RPMI7951 (cell line): ENCODE measurements at regions not wholly inside any gene's neighbourhood (a gene's known extent, or its start where the extent isn't known, plus 50 kb on each side); places are given as distances from the start of the nearest gene placed in this dataset.

Experiments used
- DNase-seq: peaks from one replicate; pipeline ENCODE4 v3.0.0-alpha.2; 2012; ENCODE audit warnings: low read depth

DNA sequence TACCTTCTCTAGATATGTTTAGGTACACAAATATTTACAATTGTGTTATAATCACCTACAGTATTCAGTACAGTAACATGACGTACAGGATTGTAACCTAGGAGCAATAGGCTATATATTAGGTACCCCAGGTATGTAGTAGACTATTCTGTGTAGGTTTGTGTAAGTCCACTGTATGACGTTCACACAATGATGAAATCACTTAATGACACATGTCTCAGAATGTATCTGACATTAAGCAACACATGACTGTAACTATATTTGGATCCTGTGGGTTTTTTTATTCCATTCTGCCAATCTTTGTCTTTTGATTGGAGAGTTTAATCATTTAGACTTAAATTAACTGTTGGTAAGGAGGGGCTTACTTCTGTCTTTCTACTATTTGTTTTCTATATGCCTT lies 52.1 kb downstream of the STYXL2 start:
- no peak for DNase-seq

DNA sequence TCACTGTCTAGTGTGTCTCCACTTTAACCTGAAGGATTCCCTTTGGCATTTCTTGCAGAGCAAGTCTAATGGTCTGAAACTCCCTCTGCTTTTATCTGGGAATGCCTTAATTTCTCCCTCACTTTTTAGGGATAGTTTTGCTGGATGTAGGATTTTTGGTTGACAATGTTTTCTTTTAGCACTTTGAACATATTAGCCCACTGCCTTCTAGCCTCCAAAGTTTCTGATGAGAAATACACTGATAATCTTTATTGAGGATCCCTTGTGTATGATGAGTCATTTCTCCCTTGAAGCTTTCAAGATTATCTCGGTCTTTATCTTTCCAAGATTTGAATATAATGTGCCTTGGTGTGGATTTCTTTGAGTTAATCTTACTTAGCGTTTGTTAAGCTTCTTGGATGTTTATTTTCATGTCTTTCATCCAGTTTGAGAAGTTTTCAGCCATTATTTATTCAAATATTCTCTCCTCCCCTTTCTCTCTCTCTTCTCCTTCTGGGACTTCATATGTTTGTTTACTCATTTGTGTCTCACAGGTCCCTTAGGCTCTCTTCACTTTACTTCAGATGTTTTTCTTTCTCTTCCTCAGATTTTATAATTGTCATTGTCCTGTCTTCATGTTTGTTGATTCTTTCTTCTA lies 53.1 kb downstream of the STYXL2 start:
- DNase-seq, result peak; percentile 24

DNA sequence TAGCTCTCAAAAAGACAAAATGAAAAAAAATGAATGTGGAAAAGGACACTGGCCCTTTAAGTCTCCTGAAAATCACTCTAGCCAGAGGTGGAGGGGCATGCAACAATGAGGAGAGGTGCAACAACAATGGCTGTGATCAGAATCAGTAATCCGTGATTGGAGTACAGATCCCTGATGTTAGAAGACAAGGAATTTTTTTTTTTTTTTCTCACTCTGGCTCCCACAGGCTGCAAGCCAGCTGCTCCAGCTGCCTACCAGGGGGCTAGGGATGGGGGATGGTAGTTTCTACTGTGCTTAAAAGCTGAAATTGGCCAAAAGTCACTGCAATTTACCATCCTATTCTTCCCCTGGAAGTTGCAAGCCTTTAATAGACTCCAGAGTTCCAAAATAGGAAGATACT lies 54.5 kb downstream of the STYXL2 start:
- DNase-seq, result no peak

DNA sequence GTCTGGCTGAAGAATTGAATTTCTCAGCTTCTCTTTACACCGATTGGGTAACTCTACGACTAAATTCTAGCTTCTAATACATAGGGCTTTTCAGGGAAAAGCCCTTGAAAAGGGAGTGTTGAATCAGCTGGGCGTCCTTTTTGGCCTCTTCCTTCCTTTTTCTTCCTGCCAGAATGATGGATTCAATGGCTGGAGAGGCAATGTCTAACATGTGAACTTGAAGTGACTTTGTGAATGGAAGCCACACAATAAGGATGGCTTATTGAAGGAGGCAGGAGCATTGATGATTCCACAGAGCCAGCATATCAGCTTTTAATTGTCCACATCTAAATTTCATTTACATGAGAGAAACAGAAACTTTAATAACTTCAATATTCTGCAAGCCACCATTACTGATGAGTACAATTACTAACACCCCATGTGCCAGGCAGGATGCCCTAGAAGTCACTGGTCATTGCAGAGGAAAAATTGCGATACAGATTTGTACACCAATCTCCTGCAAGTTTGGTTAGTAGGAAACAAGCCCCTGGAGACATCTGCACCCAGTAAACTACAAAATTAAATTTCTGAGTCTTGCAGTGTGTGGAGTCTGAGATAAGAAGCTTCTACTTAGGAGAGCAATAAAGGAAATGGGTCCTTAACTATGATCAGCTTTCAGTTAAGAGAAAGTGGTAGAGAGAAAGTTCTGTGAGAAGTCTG lies 56.1 kb downstream of the STYXL2 start:
- DNase-seq, result no peak

DNA sequence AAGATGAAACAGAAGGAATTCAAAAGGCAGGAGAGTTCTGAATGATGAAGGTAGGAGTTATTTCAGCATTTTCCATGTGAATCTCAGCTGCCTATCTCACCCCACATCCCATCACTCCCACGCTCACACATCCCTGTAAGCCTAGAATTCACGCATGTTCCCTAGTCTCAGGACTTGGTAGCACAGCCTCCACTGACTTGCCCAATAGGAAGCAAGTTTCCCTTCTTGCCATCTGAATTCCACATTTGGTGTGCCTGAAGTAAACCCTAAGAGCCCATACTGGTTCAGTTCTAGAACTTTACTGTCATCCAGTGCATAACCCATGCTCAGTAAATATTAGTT lies 56.6 kb downstream of the STYXL2 start:
- DNase-seq, result no peak

DNA sequence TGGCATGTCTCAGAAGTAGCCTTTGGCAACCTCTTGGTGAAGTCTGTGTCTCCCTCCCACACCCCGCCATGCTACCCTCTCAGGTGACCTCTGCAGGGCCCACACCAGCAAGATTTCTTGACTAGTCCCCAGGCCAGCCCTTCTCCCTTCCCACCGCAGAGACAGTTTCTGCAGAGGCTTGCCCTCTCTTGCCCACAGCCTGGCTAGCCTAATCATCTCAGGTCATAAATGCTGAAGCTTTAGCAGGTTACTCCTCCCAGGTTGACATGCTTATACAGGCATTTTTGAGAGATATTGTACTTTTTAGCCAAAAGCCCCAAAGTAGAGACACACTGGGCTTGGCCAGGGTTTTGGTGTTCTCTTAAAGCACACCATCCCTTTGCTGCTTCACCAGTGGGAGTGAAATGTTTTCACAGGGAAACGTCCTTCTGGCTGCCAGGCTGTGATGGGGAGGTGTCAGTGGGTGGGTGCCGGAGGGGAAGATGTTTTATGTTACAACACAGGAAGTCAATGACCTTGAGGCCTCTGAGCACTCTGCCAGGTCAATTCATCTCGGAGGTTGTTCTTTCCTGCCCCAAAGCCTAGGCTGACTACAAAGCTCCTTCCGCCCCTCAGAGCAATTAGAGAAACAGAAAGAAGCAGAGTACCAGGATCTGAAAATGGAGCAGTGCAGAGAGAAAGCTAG lies 58.5 kb downstream of the STYXL2 start:
- no peak for DNase-seq

DNA sequence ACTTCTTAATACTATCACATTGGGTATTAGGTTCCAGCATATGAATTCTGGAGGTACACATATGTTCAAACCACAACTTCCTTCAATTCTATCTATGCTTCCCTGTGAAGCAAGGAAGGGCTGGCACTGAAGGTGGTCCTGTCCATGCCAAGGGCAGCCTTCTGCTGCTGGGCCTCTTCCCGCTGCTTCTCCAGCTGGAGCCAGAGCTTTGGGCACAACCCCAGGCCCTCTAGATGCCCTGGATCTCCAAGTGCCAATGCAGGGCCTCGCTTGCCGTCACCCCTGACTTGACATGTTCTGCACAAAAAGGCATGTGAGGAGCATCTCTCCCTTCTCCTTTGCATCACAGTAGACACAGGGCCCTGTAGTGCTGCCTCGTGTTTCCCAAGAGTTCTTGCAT lies 62.6 kb downstream of the STYXL2 start:
- no peak for DNase-seq

DNA sequence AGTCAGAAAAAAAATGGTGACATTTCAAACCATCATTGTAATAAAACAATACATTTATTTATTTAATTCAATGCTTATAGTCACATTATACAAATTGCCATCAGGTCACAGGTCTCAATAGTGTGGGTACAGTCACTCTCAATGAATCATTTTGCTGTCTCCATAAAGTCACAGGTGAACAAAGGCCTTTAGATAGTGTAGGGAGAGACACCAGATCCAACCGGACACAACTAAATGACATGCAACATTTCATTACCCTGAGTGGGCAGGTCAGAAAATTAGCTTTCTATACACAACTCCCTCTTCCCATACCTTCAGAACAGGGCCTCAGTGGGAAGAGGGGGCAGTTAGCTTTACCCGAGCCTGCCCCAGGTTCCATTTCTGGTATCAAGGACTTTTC lies 63.2 kb downstream of the STYXL2 start:
- no peak for DNase-seq

DNA sequence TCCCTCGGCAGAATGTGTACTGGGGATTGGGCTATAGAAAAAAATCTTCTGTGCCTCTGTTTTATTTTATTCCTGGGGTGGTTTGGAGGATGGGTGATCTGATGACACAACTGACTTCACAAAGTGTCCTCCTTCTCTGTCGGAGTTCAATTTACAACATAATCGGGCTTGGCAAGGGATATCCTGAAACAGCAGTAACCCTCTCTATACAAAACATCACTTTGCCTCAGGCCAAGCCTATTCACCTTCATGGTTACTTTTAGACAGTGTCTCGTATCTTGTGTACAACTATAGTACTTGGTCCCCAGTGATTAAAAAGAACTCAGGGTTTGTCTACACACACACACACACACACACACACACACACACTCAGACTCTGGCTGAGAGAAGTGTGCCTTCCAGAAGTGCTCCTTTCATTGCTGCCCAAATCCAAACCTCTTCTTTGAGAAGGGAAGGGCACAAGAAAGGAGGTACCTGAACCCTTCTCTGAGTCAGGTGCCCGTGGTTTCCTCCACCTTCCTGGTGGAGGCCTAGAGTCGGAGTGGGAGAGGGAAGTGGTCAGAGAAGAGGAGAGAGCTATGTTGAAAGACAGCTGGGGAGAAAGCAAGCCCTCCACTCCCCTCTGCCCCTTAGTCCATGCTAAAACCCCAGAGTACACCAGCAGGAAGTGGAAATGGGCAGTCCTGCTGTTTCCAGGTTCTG lies 62.4 kb upstream of the POU2F1 start:
- DNase-seq, result no peak

DNA sequence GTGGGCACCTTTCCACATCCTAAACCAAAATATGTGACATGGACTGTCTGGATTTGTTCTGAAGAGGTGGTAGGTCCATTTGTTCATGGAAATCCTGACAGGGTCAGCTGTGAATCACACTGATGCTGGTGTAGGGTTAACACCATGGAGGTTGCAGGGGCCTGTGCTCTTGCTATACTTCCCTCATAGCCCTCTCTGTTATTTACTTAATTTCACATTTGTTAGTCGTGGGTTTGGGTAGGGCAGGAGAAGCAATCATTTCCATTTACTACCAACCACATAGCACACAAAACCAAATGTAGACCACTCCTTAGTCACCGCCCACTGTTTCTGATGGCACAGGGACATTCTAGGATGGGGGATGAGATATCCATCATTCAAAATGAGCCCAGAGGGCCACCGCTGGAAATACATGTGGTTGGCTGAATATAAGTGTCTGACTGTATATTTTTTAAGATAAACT lies 61.8 kb upstream of the POU2F1 start:
- no peak for DNase-seq

DNA sequence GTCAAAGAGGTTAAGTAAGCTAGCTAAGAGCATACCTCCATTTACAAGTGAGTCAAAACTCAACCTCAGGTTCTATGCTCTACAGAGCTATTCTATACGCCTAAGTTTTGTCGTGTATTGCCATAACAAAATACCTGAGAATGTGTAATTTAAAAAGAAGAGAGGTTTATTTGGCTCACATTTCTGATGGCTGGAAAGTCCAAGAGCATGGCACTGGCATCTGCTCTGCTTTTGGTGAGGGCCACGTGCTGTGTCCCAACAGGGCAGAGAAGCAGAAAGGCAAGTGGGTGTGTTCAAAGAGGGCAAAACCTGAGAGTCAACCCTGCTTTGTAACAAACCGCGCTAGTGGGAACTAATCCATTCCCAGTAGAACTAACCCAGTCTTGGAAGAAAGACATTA lies 60.9 kb upstream of the POU2F1 start:
- no peak for DNase-seq

DNA sequence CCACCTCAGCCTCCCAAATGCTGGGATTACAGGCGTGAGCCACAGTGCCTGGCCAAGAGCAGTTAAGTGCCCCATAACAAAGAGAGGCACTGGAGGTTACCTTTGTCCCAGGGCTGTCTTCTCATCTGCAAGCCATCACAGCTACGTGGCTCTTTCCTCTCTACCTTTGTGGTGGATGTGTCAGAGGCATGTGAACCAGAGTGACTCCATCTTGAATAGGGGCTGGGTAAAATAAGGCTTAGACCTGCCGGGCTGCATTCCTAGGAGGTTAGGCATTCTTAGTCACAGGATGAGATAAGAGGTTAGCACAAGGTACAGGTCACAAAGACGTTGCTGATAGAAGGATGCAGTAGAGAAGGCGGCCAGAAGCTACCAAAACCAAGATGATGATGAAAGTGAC lies 59.4 kb upstream of the POU2F1 start:
- peak; percentile 18 for DNase-seq

DNA sequence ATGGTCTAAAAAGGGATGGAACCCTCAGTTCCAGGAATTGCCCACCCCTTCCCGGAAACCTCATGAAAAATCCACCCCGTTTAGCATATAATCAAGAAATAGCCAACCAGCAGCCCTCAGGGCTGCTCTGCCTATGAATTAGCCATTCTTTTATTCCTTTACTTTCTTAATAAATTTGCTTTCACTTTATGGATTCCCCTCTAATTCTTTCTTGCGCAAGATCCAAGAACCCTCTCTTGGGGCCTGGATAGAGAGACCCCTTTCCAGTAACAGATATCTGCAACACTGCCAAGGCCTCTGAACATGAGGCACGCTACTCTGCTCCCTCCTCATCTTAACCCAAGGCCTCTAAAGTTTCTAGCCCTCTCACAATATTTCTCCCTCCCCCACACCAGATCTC lies 58.9 kb upstream of the POU2F1 start:
- DNase-seq, result no peak

DNA sequence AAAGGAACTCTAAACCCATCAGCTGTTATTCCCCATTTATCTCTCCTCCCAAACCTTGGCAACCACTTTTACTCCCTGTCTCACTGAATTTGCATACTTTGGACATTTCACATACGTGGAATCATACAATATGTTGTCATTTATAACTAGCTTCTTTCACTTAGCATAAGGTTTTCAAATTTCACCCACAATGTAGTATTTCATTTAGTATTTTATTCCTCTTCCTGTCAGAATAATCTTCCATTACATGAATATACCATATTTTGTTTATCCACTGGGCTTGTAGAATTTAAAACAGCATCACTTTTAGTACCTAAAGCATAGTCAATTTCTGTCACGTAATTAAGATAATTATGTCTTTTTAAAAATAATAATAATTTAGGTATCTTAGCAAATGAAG lies 55.5 kb upstream of the POU2F1 start:
- DNase-seq, result no peak

DNA sequence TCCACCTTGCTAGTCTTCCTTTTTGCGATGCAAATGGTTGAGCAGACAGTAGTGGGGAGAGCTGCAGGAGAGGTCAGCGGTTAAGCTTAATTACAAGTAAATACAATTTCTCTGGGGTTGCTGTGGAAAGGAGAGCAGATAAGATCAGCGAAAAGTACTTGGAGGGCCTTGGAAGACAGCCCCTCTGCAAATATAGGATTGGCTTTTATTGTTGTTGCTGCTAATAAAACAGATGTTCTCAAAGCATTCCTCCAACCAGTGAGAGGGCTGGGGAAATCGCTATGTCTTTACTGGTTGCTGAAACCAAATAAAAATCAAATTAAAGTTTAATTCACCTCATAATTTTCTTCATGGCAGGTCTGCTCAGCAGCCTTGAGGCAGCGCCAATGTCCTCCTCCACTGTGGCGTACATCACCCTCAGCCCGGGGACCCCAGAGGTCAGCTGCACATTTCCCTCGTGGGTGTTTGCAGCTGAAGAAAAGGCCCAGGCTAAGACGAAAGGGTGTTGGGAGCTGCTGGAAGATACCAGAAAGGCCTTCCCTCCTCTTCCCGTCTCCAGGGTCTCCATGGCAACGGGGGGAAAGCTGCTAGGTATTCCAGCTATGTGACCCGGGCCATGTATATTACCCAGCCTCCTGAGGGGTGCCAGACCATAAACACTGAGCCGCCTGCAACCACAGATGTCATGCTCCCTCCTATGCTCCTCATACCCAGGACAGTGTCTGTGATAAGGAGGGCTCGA lies 54.6 kb upstream of the POU2F1 start:
- no peak for DNase-seq

DNA sequence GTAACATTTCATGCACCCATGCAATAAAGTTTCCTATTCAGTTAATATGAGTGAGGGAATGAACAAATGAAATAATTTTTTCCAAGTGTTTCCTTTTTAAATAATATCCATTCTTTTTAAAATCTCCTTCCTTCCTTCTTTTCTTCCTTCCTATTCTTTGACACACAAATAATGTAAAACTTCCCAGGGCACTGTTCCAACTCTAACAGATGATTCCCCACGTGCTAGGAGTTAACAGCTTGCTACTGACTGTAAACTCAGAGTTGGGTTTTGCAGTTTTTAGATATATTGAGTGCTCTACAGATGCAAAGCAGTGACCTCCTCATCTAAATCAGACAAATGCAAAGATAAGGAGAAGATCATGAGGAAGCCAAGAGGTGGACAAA lies 54.0 kb upstream of the POU2F1 start:
- no peak for DNase-seq

DNA sequence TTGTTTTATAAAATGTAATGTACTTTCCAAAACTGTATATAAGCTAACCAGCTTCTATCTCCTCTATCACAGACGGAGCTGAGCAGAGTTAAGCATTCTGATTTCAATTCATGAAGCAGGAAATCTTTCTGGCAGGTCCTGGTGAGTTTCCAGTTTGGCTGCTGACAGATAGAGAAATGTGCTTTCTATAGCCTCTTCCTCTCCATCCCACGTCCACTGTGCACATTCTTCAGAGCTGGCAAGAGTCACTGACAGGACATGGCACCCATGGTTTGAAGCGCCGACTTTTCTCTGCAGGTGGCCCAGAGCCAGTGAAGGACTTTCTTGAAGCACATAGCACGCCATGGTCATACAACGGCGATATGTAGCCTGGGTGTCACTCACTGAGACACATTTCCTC lies 52.3 kb upstream of the POU2F1 start:
- DNase-seq, result no peak

DNA sequence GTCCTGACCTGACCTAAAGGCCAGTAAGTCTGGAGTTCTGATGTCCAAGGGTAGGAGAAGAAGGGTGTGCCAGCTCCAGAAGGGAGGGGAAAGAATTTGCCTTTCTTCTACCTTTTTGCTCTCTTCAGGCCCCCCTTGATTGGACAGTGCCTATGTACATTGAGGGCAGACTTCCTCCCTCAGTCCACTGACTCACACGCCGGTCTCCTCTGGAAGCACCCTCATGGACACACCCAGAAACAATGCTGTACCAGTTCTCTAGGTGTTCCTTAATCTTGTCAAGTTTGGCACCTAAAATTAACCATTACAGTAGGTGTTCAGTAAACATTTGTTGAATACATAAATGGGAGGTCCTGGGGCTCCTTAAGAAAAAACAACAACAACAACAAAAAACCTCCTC lies 51.0 kb upstream of the POU2F1 start:
- DNase-seq, result no peak
